Rectal smooth muscle tissue (tissue), 1 donor: ENCODE measurements at regions not wholly inside any gene's neighbourhood (a gene's known extent, or its start where the extent isn't known, plus 50 kb on each side); places are given as distances from the start of the nearest gene placed in this dataset.

Source experiments
- H3K27ac ChIP-seq: one replicate; pipeline ENCODE4 v1.7.0; 2013; ENCODE audit warnings: low read depth, low read length, inconsistent platforms
- H3K27me3 ChIP-seq: one replicate; pipeline ENCODE4 v1.7.0; 2013; ENCODE audit warnings: low read length; ENCODE audit not compliant: control insufficient read depth, insufficient read depth
- H3K36me3 ChIP-seq: one replicate; pipeline ENCODE4 v1.7.0; 2013; ENCODE audit warnings: low read length; ENCODE audit not compliant: control insufficient read depth, insufficient read depth
- H3K4me1 ChIP-seq: one replicate; pipeline ENCODE4 v1.7.0; 2013; ENCODE audit warnings: low read length; ENCODE audit not compliant: control insufficient read depth, insufficient read depth
- H3K4me3 ChIP-seq: one replicate; pipeline ENCODE4 v1.7.0; 2013; ENCODE audit warnings: low read length
- H3K9ac ChIP-seq: one replicate; pipeline ENCODE4 v1.7.0; 2013; ENCODE audit warnings: low read length

DNA sequence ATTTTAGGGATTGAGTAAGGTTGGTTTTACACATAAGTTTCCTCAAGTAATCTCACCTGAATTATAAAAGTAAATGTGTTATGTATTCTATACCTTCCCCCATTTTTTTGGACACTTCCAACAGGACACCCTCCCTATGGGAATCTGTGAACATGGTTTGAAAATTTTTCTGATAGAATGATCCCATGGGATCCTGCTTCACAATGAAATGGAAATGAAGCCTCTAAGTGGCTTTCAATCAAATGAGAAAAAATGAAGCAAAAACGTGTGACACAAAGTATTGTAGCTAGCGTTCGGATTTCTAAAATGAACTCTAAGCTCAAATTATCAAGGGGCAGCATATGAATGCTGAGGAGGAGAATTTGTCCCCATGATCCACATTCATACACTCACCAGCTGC is 1006.8 kb downstream of the ADGRL2 start:
- Histone ChIP-seq H3K27ac (no peak overlapping the region), H3K9ac (no peak overlapping the region), H3K27me3 (no peaks in the 10 kb centered on the region), H3K4me3 (no peak overlapping the region), H3K36me3 (no peaks in the 10 kb centered on the region), H3K4me1 (no peaks in the 10 kb centered on the region)

DNA sequence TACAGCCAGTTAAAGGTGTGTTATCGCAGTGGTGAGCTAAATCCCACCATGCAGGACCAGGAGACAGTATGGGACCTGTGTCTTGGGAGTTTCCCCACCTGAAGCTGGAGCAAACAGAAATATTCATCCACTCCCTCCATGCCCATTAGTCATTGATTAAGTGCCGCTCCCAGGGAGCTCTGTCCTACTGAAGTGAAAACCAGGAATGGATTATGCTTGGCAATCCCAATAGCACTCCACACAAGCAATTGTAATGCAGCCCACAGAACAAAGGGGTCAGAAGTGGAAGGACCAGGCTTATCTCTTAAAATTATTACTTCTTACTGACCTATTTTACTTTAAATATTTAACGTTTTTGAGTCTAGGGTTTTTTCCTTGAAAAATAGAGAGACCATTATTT is 1005.4 kb downstream of the ADGRL2 start:
- H3K4me3 ChIP-seq: no peak overlapping the region
- no peaks in the 10 kb centered on the region for H3K4me1 ChIP-seq
- H3K27me3 ChIP-seq: no peaks in the 10 kb centered on the region
- no peak overlapping the region for H3K27ac ChIP-seq
- no peaks in the 10 kb centered on the region for H3K36me3 ChIP-seq
- no peak overlapping the region for H3K9ac ChIP-seq

DNA sequence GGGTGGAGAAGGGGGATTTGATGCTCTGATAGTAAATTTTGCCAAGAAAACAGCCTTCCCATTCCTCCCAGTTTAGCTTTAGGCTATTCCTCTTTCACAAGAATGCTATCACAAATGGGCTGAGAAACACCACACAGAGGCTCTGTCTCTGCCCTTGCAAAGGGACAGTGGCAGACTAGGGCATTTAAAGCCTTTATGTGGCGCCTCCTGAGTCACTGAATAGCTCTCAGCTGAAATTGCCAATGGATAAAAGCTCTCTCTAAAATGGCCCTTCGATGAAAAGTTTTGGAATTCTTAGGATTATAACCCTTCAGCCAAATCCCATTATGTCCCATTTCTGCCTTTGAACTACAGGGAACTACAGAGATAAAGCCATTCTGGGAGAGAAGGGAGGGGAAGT is 1000.4 kb downstream of the ADGRL2 start:
- H3K36me3 ChIP-seq: no peaks in the 10 kb centered on the region
- no peak overlapping the region for H3K4me3 ChIP-seq
- H3K27me3 ChIP-seq: no peaks in the 10 kb centered on the region
- no peak overlapping the region for H3K9ac ChIP-seq
- H3K27ac ChIP-seq: no peak overlapping the region
- H3K4me1 ChIP-seq: no peaks in the 10 kb centered on the region

DNA sequence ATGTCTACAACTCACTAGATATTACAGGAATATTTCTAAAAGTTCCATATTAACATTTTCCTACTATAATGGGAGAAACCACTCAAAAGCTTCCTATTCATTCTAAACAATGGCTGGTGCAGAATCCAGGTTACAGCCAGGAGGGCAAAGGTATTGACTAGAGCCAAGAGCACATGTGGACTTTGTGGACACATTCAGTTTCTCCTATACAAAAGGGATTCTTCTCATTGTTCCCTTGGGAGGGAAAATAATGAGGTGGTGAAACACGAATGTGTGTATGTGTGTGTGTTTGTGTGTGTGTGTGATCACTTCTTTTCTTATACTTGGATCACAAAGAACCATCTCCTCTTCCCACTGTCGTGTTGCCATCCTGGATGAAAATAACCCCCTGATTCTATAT is 1000.0 kb downstream of the ADGRL2 start:
- Histone ChIP-seq H3K4me1 (no peaks in the 10 kb centered on the region), H3K4me3 (no peak overlapping the region), H3K36me3 (no peaks in the 10 kb centered on the region), H3K27ac (no peak overlapping the region), H3K9ac (no peak overlapping the region), H3K27me3 (no peaks in the 10 kb centered on the region)

DNA sequence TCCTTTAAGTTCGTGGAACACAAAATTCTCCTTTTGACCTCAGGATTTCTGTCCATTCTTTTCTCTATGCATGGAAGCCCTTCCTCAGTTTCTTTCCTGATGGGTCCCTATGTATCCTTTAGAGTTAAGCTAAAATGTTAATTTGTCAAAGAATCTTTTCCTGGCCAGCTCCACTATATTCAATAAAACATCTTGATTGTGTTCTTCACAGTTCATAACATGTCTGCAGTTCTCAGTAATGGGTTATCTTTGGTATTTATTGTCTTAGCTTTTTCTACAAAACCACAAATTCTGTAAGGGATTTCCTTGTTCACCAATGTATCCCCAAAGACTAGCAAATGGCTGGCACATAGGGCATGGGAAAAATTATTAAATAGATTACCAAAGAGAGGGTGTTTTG is 998.5 kb downstream of the ADGRL2 start:
- no peaks in the 10 kb centered on the region for H3K4me1 ChIP-seq
- no peaks in the 10 kb centered on the region for H3K36me3 ChIP-seq
- H3K27me3 ChIP-seq: no peaks in the 10 kb centered on the region
- H3K4me3 ChIP-seq: no peak overlapping the region
- no peak overlapping the region for H3K9ac ChIP-seq
- no peak overlapping the region for H3K27ac ChIP-seq

DNA sequence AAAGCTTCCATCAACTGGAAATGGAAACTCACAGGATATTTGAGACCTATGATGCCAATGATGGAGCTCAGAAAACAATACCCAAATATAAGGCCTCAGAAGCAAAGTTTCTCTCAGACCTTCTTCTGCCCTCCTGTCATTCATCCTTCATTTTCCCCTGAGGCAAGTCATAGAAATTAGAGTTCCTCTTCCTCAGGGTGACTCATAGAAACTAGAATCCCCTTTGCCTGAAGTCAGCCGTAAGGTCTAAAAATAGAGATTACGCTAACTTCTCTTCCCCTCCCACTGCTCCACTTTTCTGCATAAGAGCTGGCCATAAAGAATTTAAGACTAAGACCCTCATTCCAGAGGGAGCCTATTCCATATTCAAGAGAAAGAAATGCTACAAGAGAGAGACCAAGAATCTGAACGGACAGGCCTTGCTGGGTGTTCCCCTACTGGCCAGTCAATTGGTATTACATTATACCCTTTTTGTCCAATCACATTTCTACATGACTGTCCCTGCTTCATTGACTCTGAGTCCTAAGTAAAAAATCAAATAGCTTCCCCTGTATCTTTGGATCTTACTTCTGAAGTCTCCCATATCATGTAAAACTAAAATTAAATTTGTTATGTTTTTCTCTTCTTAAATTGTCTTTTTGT is 994.9 kb downstream of the ADGRL2 start:
- H3K4me3 ChIP-seq: no peak overlapping the region
- H3K36me3 ChIP-seq: no peaks in the 10 kb centered on the region
- no peaks in the 10 kb centered on the region for H3K27me3 ChIP-seq
- no peak overlapping the region for H3K9ac ChIP-seq
- H3K27ac ChIP-seq: no peak overlapping the region
- no peaks in the 10 kb centered on the region for H3K4me1 ChIP-seq

DNA sequence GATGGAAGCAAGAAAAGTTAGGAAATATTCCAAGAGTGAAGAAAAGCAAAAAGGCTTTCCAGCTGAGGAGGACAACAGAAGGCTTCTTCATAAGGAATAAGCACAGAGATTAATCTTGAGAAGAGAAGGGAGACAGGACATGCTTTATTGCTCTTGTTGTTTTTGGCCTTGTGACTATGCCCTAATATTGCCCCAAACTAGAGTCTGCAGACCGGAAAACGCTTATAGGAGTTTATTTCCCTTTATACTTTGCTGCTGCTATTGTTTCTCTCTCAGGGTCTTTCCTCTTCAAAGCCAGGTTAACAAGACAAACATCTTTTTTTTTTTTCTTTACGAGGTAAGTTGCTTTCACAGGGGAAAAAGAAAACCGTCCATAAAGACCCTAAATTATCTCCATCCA is 991.4 kb downstream of the ADGRL2 start:
- H3K27me3 ChIP-seq: no peaks in the 10 kb centered on the region
- no peaks in the 10 kb centered on the region for H3K36me3 ChIP-seq
- no peaks in the 10 kb centered on the region for H3K4me1 ChIP-seq
- H3K27ac ChIP-seq: no peak overlapping the region
- H3K4me3 ChIP-seq: no peak overlapping the region
- no peak overlapping the region for H3K9ac ChIP-seq

DNA sequence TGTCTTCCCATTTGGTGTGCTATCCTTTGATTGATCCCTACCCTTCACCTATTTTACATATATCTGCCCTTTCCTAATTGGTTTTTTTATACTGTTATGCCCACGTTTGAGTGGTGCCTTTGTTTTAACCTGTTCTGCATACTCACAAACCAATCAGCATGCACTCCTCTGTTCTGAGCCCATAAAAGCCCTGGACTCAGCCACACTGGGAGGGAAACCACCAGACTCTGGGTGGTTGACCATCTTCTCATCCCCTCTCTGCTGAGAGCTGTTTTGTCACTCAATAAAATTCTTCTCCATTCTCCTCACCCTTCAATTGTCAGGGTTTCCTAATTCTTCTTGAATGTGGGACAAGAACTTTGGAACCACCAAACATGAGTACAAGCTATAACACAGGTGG is 989.8 kb downstream of the ADGRL2 start:
- Histone ChIP-seq H3K27ac (no peak overlapping the region), H3K4me3 (no peak overlapping the region), H3K9ac (no peak overlapping the region), H3K4me1 (no peaks in the 10 kb centered on the region), H3K36me3 (no peaks in the 10 kb centered on the region), H3K27me3 (no peaks in the 10 kb centered on the region)

DNA sequence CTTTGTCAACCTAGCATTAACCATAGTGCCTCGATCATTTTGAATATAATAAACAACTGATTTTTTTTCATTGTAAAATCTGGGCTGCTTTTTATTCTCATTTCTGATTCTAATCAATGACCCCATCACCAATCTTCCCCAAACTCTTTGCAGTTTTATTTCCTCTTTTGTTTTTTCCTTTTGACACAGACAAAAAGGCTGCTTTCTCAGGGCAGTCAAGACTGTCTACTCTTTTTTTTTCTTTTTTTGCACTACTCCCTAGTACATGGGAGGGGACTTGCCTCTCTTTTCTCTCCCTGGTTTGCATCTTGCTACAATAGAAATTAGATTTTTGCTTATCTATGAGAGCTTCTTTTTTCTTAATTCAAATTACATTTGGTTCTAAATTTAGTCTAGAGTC is 987.9 kb downstream of the ADGRL2 start:
- H3K36me3 ChIP-seq: no peaks in the 10 kb centered on the region
- H3K4me3 ChIP-seq: no peak overlapping the region
- no peaks in the 10 kb centered on the region for H3K4me1 ChIP-seq
- no peak overlapping the region for H3K27ac ChIP-seq
- H3K9ac ChIP-seq: no peak overlapping the region
- no peaks in the 10 kb centered on the region for H3K27me3 ChIP-seq

DNA sequence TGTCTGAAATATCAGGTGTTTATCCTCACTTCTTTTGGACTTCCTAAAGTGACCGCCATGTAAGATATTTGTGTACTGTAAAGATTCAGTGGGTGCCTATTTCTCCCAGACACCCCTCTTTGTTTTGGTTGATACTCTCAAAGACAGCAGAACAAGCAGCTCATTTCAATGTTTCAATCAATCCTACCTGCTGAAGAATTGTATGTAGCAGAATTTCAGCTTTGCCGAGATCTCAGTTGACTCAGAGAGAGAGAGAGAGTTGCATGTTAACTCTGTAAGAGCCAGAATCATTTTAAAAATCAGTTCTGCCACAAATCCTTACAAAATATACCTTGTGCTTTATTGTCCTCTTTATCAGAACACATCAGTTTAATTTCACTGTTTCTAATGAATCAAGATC is 987.3 kb downstream of the ADGRL2 start:
- no peak overlapping the region for H3K4me3 ChIP-seq
- H3K27ac ChIP-seq: no peak overlapping the region
- no peak overlapping the region for H3K9ac ChIP-seq
- no peaks in the 10 kb centered on the region for H3K36me3 ChIP-seq
- H3K27me3 ChIP-seq: no peaks in the 10 kb centered on the region
- H3K4me1 ChIP-seq: no peaks in the 10 kb centered on the region

DNA sequence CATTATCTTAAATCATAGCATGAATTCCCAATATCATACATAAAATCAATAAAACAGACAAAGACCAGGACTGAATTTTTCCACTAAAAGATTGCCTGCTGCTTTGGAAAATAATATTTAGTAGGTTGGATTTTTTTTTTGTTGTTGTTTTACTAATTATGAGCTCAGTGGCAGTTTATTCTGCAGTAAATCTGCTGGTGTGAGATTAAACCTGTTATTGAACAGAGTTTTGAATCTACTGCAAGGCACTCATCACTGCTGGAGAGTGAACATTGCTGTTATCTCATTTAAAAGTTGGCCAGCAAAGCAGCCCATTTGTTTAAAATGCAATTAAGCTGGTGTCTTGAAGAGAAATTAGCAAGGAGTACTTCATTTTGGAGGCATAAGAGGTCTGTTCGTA is 986.1 kb downstream of the ADGRL2 start:
- H3K4me3 ChIP-seq: no peak overlapping the region
- no peak overlapping the region for H3K9ac ChIP-seq
- no peaks in the 10 kb centered on the region for H3K36me3 ChIP-seq
- H3K4me1 ChIP-seq: no peaks in the 10 kb centered on the region
- H3K27ac ChIP-seq: no peak overlapping the region
- H3K27me3 ChIP-seq: no peaks in the 10 kb centered on the region

DNA sequence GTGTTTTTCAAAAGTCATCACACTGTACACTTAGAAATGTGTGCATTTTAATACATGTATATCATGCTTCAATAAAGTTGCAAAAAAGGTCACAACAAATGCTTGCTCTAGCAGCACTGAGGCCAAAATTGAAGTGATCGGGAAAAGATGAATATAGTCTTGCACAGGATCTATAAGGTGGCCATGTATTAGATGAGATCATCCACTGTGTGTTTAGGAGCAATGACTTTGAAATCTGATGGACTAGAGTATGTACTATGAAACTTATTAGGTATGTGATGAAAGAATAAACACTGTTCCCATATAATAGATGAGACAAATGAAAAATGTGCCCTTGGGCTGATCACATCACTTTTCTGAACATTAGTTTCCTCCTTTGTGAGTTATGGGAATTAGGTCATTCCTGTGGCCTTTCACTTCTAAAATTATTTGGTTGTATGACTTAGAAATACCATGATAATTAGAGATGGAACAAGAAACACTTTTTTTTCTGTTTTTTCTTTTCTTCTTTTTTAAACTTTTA is 984.6 kb downstream of the ADGRL2 start:
- no peak overlapping the region for H3K4me3 ChIP-seq
- H3K4me1 ChIP-seq: no peaks in the 10 kb centered on the region
- no peak overlapping the region for H3K9ac ChIP-seq
- H3K27ac ChIP-seq: no peak overlapping the region
- no peaks in the 10 kb centered on the region for H3K36me3 ChIP-seq
- H3K27me3 ChIP-seq: no peaks in the 10 kb centered on the region

DNA sequence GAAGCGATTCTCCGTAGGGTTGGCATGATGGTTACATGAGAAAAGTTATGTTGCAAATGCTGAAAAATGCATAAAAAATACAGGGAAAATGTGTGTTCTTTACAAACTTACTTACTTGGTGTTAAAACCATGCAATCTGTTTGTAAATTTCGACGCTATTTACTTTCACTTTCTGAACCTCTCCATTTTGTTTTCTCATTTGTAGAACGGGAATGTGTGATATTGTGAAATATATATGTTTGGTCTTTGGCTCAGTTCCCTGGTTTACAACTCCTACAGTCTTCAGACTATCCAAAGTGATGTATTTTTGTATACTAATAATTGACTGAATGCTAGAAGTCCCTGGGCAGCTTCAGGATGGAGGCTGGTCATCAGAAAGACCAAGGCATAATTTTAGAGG is 982.3 kb downstream of the ADGRL2 start:
- H3K4me3 ChIP-seq: no peak overlapping the region
- H3K4me1 ChIP-seq: no peaks in the 10 kb centered on the region
- H3K36me3 ChIP-seq: no peaks in the 10 kb centered on the region

More for the DNA sequence above, 982.3 kb downstream of the ADGRL2 start:
- H3K9ac ChIP-seq: no peak overlapping the region
- no peaks in the 10 kb centered on the region for H3K27me3 ChIP-seq
- H3K27ac ChIP-seq: no peak overlapping the region
